ENCODE measurements at regions not wholly inside any gene's neighbourhood (a gene's known extent, or its start where the extent isn't known, plus 50 kb on each side); places are given as distances from the start of the nearest gene placed in this dataset.

DNA sequence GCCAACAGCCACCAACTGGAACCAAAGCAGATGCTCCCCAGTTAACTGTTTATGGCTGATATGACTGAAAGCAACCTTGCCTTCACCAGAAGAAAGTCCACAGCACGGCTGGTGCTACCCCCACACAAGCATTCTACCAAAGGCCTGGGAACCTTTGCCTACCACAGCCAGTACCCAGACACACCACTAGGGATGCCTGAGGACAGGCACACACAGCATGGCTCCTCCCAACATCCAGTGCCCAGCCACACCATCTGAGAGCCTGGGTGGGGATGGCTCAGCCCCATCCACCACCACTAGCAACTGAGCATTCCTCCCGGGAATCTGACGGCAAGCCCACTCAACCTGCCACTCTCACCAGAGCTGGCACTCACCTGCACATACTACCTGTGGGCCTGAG, 178.6 kb downstream of the SLC7A11 start:
- intact Hi-C loops (cut with DNase I; ENCODE audit: low total_unique reads) = no loop called here
- Histone ChIP-seq H3K4me1 (no peaks in the 10 kb centered on the region), H3K9me3 (peaks cover 0 to 6% of the 10 kb centered on the region in 2 donors), H3K4me3 (no peak overlapping the region), H3K27ac (no peak overlapping the region), H3K36me3 (no peaks in the 10 kb centered on the region), H3K27me3 (no peaks in the 10 kb centered on the region)
- TF ChIP-seq, protein P1, sequence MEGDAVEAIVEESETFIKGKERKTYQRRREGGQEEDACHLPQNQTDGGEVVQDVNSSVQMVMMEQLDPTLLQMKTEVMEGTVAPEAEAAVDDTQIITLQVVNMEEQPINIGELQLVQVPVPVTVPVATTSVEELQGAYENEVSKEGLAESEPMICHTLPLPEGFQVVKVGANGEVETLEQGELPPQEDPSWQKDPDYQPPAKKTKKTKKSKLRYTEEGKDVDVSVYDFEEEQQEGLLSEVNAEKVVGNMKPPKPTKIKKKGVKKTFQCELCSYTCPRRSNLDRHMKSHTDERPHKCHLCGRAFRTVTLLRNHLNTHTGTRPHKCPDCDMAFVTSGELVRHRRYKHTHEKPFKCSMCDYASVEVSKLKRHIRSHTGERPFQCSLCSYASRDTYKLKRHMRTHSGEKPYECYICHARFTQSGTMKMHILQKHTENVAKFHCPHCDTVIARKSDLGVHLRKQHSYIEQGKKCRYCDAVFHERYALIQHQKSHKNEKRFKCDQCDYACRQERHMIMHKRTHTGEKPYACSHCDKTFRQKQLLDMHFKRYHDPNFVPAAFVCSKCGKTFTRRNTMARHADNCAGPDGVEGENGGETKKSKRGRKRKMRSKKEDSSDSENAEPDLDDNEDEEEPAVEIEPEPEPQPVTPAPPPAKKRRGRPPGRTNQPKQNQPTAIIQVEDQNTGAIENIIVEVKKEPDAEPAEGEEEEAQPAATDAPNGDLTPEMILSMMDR (IDR thresholded peaks at IDR 0.05) = no peak
- no peak for TF ChIP-seq POLR2A (IDR thresholded peaks at IDR 0.05)
- no peak for DNase-seq

DNA sequence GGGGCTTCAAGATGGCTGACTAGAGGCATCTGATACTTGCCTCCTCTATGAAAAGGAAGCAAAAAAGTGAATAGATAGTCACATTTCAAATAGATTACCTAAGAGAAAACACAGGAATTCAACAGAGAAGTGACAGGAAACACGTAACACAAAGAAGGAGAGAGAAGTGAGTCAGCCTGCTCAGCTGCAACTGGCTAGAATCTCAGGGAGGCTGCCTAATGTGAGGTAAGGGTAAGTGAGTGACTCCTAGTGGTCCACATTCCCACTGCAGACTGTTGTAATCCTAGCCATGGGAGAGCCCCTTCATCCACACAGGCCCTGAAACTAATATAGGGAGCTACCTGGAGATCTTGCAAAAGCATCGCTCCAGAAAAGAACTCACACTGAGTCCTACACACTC, 179.2 kb downstream of the SLC7A11 start:
- Histone ChIP-seq H3K27ac (no peak overlapping the region), H3K4me3 (no peak overlapping the region), H3K36me3 (no peaks in the 10 kb centered on the region), H3K27me3 (no peaks in the 10 kb centered on the region), H3K4me1 (no peaks in the 10 kb centered on the region), H3K9me3 (peaks cover 0 to 6% of the 10 kb centered on the region in 2 donors)
- TF ChIP-seq POLR2A (IDR thresholded peaks at IDR 0.05) = no peak
- TF ChIP-seq, protein P1 (IDR thresholded peaks at IDR 0.05) = no peak
- DNase-seq = no peak
- intact Hi-C loops (cut with DNase I; ENCODE audit: low total_unique reads) = no loop called here

DNA sequence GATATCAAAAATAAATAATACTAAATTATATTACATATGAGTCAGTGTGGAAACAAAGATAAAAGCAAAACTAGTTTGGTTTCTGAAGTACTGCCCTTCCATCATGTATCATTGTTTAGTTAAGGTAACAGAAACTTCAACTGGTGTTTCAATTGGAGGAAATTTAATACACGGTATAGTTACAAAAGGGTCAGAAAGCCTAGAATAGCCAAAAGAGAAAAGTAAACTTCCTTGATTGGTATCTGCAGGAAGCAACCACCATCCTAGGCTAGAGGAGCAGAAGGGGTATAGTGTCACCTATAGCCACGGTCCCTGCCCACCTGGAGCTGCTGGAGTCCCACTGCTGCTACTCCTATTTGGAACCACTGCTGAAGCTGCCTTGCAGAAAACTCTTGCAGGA, 185.6 kb downstream of the SLC7A11 start:
- intact Hi-C loops (cut with DNase I; ENCODE audit: low total_unique reads) = no loop called here
- TF ChIP-seq, protein P1 (IDR thresholded peaks at IDR 0.05) = no peak
- no peak for TF ChIP-seq POLR2A (IDR thresholded peaks at IDR 0.05)
- Histone ChIP-seq H3K9me3 (no peaks in the 10 kb centered on the region), H3K4me3 (no peak overlapping the region), H3K27ac (no peak overlapping the region), H3K36me3 (no peaks in the 10 kb centered on the region), H3K4me1 (no peaks in the 10 kb centered on the region), H3K27me3 (no peaks in the 10 kb centered on the region)
- no peak for DNase-seq

DNA sequence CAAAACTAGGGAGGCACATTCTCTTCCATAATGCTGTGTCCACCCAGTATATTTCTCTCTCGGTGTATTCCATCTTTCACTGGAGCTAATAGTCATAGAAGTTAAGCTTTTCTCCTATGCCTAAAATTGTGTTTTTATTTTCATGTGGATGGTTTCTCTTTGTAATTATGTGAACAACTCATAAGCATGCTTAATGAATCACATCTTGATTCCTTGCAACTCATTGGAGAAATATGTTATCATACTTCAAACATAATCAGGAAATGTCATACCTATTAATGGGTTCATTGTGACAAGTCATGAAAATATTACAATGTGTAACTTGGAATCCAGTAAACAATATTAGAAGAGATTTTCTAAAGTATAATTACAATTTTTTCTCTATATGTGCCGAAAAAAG, 186.3 kb downstream of the SLC7A11 start:
- H3K4me1 ChIP-seq = no peaks in the 10 kb centered on the region
- no peak overlapping the region for H3K27ac ChIP-seq
- no peaks in the 10 kb centered on the region for H3K27me3 ChIP-seq
- TF ChIP-seq POLR2A (IDR thresholded peaks at IDR 0.05) = no peak
- H3K9me3 ChIP-seq = no peaks in the 10 kb centered on the region
- intact Hi-C loops (cut with DNase I; ENCODE audit: low total_unique reads) = no loop called here
- no peak overlapping the region for H3K4me3 ChIP-seq
- H3K36me3 ChIP-seq = no peaks in the 10 kb centered on the region
- no peak for DNase-seq

DNA sequence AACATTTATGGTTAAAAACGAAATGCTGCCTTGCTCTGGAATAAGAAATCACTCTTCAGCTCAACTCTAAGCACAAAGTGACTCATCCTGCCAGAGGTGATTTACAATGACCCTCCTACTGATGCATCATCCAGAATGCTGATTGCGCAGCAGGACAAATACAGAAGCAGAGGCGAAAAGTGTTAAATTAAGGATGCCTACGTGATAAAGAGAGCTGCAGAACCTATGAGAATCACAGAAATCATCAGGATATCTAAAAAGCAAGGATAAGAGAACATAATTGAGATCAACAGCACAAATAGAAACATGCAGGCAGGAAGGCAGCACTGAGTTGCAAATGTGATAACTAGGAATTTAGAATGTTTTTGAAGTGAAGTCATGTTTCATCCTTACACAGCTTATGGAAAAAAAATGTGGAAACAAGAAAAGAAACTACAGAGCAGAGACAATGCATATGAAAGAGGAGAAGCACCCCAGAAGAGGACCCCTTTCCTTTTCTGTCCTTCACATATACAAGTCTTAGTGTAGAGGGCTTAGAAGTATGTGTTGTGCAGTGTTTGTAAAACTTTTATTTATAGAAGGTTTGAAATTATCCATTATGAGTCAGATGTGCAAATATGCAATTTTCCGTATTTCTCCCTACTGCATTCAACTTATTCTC, 188.4 kb downstream of the SLC7A11 start:
- H3K27ac ChIP-seq = peak overlapping the region; percentile 80 to 85
- TF ChIP-seq, protein P1 (IDR thresholded peaks at IDR 0.05) = no peak
- TF ChIP-seq POLR2A (IDR thresholded peaks at IDR 0.05) = no peak
- no peaks in the 10 kb centered on the region for H3K27me3 ChIP-seq

More for the DNA sequence above, 188.4 kb downstream of the SLC7A11 start:
- intact Hi-C loops (cut with DNase I; ENCODE audit: low total_unique reads) = no loop called here
- peak; percentile 38 to 74 for DNase-seq
- H3K4me3 ChIP-seq = no peak overlapping the region
- H3K9me3 ChIP-seq = no peaks in the 10 kb centered on the region
- no peaks in the 10 kb centered on the region for H3K4me1 ChIP-seq
- no peaks in the 10 kb centered on the region for H3K36me3 ChIP-seq
